Breast epithelium (tissue), 4 donors: ENCODE measurements at regions not wholly inside any gene's neighbourhood (a gene's known extent, or its start where the extent isn't known, plus 50 kb on each side); places are given as distances from the start of the nearest gene placed in this dataset.
A peak's percentile ranks its signal among the peaks of the same experiment; 100 is the strongest.
"Not testable (repeated sequence)": the region's sequence is repeated elsewhere in the genome, so short reads cannot be mapped to it uniquely, and the experiment has no call there.

Source experiments
- DNase-seq, 2 donors: peaks; one replicate each; pipeline ENCODE4 v3.0.0-alpha.2; 2019; ENCODE audit warnings: low spot score in 2 of 2
- H3K27ac ChIP-seq, 2 donors: fragments of 200-600 bp; sonication (generic) in 1 of 2; one replicate each; pipeline ENCODE4 v1.5.1; 2016 to 2019; ENCODE audit warnings: mild to moderate bottlenecking in 1 of 2
- H3K27me3 ChIP-seq, 2 donors: fragments of 200-600 bp; sonication (generic) in 1 of 2; one replicate each; pipeline versions ENCODE4 v1.5.1 to v1.6.0; 2017 to 2019; ENCODE audit warnings: control low read depth in 1 of 2, mild to moderate bottlenecking in 1 of 2
- H3K36me3 ChIP-seq: fragments of 200-600 bp; one replicate; pipeline ENCODE4 v1.5.1; 2019
- H3K4me1 ChIP-seq, 2 donors: fragments of 200-600 bp; sonication (generic); one replicate each; pipeline ENCODE4 v1.5.1; 2016 to 2019; ENCODE audit warnings: control low read depth in 1 of 2
- H3K4me3 ChIP-seq, 3 donors: fragments of 200-600 bp; sonication (generic); 1 replicate in 2 of 3; 2 replicates in 1 of 3; pipeline ENCODE4 v1.5.1; 2016 to 2019; ENCODE audit warnings: mild to moderate bottlenecking in 3 of 3, moderate library complexity in 2 of 3
- H3K9me3 ChIP-seq, 2 donors: fragments of 200-600 bp; sonication (generic) in 1 of 2; one replicate each; pipeline ENCODE4 v1.5.1; 2016 to 2019; ENCODE audit warnings: control low read depth in 1 of 2
- CTCF ChIP-seq, 3 donors: fragments of 450-650 bp; IDR thresholded peaks; one replicate each; pipeline ENCODE4 v1.5.1; 2016 to 2017; ENCODE audit warnings: antibody characterized with exemption in 3 of 3, mild to moderate bottlenecking in 3 of 3, moderate library complexity in 3 of 3
- POLR2A ChIP-seq: fragments of 450-650 bp; IDR thresholded peaks from one replicate; pipeline ENCODE4 v1.6.1; 2016; ENCODE audit warnings: antibody characterized with exemption, mild to moderate bottlenecking, moderate library complexity
- POLR2AphosphoS5 ChIP-seq, 3 donors: sonication (generic); formaldehyde crosslinking; IDR thresholded peaks; one replicate each; pipeline ENCODE4 v1.6.1; 2017; ENCODE audit warnings: antibody characterized with exemption in 3 of 3
- intact Hi-C: fragments of 100-400 bp; cut with DNase I; formaldehyde crosslinking; loops from one replicate; pipeline ENCODE4 v1.15.1; 2023; ENCODE audit warnings: low total_unique reads

- no peaks in the 10 kb centered on the region for H3K9me3 ChIP-seq
- no peak for DNase-seq
- TF ChIP-seq POLR2AphosphoS5 (IDR thresholded peaks at IDR 0.05) (no peak), CTCF (IDR thresholded peaks at IDR 0.05) (no peak), POLR2A (no peak)
- no peaks in the 10 kb centered on the region for H3K27me3 ChIP-seq
- intact Hi-C loops: no loop called here
- no peaks in the 10 kb centered on the region for H3K36me3 ChIP-seq
- H3K27ac ChIP-seq: no peak overlapping the region
- no peak overlapping the region for H3K4me3 ChIP-seq
- H3K4me1 ChIP-seq: no peaks in the 10 kb centered on the region
Measured at GRCh38 chr5:62214701-62215100, 91.3 kb upstream of the KIF2A start.

- H3K27me3 ChIP-seq, H3K4me1 ChIP-seq, intact Hi-C loops, DNase-seq, H3K9me3 ChIP-seq, H3K36me3 ChIP-seq, H3K27ac ChIP-seq, H3K4me3 ChIP-seq: not testable (repeated sequence)
Measured at GRCh38 chr5:62216603-62217002, 89.4 kb upstream of the KIF2A start.

- H3K27ac ChIP-seq, intact Hi-C loops, DNase-seq, H3K4me3 ChIP-seq, H3K27me3 ChIP-seq, H3K9me3 ChIP-seq, H3K4me1 ChIP-seq, H3K36me3 ChIP-seq: not testable (repeated sequence)
Measured at GRCh38 chr5:62217095-62217494, 88.9 kb upstream of the KIF2A start.

- H3K4me3 ChIP-seq, H3K4me1 ChIP-seq, H3K27ac ChIP-seq, intact Hi-C loops, H3K9me3 ChIP-seq, H3K36me3 ChIP-seq, H3K27me3 ChIP-seq, DNase-seq: not testable (repeated sequence)
Measured at GRCh38 chr5:62218860-62219259, 87.1 kb upstream of the KIF2A start.

- H3K27me3 ChIP-seq, H3K4me1 ChIP-seq, H3K27ac ChIP-seq, intact Hi-C loops, H3K4me3 ChIP-seq, H3K9me3 ChIP-seq, H3K36me3 ChIP-seq, DNase-seq: not testable (repeated sequence)
Measured at GRCh38 chr5:62221881-62222280, 84.1 kb upstream of the KIF2A start.

GRCh38 chr5:62222305-62222704 is 83.7 kb upstream of the KIF2A start:
- DNase-seq, H3K4me3 ChIP-seq, H3K36me3 ChIP-seq, H3K4me1 ChIP-seq, H3K27ac ChIP-seq, H3K9me3 ChIP-seq, intact Hi-C loops, H3K27me3 ChIP-seq: not testable (repeated sequence)

- intact Hi-C loops, H3K9me3 ChIP-seq, H3K4me1 ChIP-seq, H3K27me3 ChIP-seq, H3K36me3 ChIP-seq, H3K27ac ChIP-seq: not testable (repeated sequence)
- peak; percentile 63 for DNase-seq
- peak overlapping the region in 2 of 3 donors; percentile 9 to 30 for H3K4me3 ChIP-seq
- peak in 2 of 3 donors; percentile 16 to 17 for TF ChIP-seq CTCF (IDR thresholded peaks at IDR 0.05)
Measured at GRCh38 chr5:62223312-62223670, 82.7 kb upstream of the KIF2A start.

GRCh38 chr5:62224987-62225601 is 80.9 kb upstream of the KIF2A start:
- H3K9me3 ChIP-seq, H3K27ac ChIP-seq, H3K4me1 ChIP-seq, H3K4me3 ChIP-seq, H3K27me3 ChIP-seq, H3K36me3 ChIP-seq, DNase-seq, intact Hi-C loops: not testable (repeated sequence)

GRCh38 chr5:62230876-62231388 is 75.1 kb upstream of the KIF2A start:
- DNase-seq, H3K27ac ChIP-seq, H3K9me3 ChIP-seq, H3K4me3 ChIP-seq, H3K27me3 ChIP-seq, intact Hi-C loops, H3K4me1 ChIP-seq, H3K36me3 ChIP-seq: not testable (repeated sequence)
